Fibroblast of villous mesenchyme (primary cell): ENCODE measurements at regions not wholly inside any gene's neighbourhood (a gene's known extent, or its start where the extent isn't known, plus 50 kb on each side); places are given as distances from the start of the nearest gene placed in this dataset.

Experiments
- DNase-seq: peaks from one replicate; pipeline ENCODE4 v3.0.0-alpha.2; 2010; ENCODE audit warnings: low read depth
- H3K4me3 ChIP-seq: 2 replicates; pipeline ENCODE4 v1.5.1; 2011; ENCODE audit warnings: low read depth, mild to moderate bottlenecking, low read length
- TF ChIP-seq, protein P1 (sequence below): IDR thresholded peaks from 2 replicates; pipeline ENCODE4 v1.5.1; 2012; ENCODE audit warnings: low read depth, mild to moderate bottlenecking, low read length; ENCODE audit not compliant: insufficient read depth

DNA sequence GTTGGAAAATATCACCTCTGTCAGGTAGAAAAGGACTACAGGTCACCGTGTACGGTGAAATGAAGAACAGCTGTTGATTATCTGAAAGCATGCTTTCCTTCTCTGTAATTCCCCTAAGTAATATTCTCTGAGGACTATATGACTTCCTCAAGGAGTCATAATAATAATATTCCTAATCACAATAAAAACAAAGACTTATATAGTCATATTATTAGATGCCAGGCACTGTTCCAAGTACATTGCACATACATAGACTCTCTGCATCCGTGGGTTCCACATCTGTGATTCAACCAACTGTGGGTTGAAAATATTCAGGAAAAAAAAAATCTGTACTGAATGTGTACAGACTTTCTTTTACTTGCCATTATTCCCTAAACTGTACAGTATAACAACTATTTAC is 512.4 kb upstream of the ID2 start:
- peak; percentile 58 for DNase-seq
- no peak overlapping the region for H3K4me3 ChIP-seq
- TF ChIP-seq, protein P1, sequence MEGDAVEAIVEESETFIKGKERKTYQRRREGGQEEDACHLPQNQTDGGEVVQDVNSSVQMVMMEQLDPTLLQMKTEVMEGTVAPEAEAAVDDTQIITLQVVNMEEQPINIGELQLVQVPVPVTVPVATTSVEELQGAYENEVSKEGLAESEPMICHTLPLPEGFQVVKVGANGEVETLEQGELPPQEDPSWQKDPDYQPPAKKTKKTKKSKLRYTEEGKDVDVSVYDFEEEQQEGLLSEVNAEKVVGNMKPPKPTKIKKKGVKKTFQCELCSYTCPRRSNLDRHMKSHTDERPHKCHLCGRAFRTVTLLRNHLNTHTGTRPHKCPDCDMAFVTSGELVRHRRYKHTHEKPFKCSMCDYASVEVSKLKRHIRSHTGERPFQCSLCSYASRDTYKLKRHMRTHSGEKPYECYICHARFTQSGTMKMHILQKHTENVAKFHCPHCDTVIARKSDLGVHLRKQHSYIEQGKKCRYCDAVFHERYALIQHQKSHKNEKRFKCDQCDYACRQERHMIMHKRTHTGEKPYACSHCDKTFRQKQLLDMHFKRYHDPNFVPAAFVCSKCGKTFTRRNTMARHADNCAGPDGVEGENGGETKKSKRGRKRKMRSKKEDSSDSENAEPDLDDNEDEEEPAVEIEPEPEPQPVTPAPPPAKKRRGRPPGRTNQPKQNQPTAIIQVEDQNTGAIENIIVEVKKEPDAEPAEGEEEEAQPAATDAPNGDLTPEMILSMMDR = no peak

DNA sequence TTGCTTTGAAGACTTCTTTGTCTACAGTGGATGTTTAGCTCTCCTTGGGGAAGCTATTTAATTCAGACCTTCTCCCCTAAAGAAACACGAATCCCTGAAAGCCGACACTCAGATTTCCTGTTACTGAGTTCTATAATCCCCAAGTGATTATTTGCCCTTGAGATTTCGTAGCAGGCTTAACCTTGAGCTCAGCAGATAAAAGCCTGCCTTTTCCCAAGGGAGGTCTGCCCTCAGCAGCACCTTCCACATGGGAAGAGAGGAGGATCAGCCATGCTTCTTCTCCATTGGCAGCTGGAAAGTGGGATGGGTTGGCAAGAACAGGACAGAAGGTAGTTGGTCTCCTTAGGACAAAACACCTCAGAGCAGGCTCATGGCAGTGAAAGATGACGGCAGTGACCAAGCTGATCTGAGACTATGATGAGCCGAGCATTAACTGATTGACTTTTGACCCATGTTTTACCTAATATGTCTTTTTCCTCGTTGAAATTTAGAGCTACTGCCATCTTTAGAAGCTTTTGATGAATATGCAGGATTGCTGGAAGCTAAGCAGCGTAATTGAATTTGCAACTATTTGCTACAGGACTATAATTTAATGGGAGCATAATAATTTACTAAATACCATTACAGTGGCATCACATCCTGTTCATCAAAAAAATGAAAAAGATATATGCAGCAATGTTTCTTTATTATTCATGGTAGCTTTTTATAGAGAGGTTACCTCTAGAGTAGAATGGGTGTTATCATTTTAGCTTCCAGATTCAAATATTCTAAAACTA is 511.1 kb upstream of the ID2 start:
- no peak overlapping the region for H3K4me3 ChIP-seq
- no peak for DNase-seq
- TF ChIP-seq, protein P1 = no peak

DNA sequence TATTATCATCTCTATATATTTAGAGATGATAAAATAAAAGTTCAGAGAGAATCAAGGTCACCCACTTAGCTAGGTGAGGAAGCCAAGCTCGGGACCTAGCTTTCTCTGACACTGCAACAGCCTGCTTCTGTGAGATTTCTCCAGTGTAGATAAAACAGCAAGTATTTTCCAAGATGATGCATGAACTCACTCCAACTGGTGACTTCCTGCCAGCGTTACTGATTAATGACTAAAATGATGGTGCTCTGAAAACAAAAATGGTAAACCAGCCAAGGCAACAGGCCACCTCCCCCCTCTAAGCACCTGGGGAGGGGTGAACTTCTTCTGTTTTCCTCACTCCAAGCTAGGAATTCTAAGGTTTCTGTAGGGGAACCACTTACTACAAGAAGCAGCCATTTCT is 510.2 kb upstream of the ID2 start:
- no peak overlapping the region for H3K4me3 ChIP-seq
- no peak for DNase-seq
- TF ChIP-seq, protein P1 = no peak

DNA sequence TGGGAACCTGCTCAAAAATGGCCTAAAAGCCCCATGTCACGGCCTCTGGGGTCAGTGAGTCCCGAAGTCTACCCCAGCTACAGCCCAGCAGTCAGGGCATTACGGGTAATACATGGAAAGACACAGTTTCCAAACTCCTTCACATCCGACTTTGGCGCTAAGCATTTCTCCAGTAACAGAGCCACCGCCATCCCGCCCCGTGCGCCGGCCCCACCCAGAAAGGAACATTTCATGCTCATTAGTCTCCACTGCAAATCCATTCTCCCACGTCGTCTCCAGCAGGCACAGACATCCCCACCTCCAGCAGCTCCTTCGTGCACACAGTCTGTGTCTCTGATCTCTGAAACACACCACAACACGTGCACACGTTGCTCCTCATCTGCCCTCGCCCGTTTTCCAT is 509.2 kb upstream of the ID2 start:
- no peak overlapping the region for H3K4me3 ChIP-seq
- TF ChIP-seq, protein P1 = no peak
- no peak for DNase-seq

DNA sequence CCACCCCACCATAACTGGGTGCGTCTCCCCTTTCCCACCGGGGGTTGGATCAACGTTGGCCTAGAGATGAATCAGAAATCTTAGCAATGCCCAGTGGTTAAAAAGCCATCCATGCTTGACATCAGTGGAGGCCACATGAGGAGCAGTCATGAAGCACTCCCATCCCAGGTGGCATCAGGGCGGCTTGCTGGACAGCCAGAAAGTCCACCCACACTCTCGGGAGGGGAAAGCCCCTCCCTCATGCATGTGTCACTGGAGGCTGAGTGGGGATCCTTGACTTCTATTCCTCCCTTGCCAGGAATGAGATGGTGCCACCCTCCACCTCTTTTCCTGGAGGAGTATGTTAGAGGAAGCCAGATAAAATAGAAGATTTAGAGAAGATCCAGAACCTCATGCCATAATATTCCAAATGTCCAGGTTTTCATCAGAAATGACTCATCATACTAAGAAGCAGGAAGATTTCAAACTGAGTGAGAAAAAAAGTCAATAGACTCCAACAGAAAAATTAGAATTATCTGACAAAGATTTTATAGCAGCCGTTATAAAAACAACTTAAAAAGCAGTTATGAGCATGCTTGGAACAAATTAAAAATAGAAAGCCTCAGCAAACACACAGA is 507.1 kb upstream of the ID2 start:
- DNase-seq = no peak
- TF ChIP-seq, protein P1 = no peak

DNA sequence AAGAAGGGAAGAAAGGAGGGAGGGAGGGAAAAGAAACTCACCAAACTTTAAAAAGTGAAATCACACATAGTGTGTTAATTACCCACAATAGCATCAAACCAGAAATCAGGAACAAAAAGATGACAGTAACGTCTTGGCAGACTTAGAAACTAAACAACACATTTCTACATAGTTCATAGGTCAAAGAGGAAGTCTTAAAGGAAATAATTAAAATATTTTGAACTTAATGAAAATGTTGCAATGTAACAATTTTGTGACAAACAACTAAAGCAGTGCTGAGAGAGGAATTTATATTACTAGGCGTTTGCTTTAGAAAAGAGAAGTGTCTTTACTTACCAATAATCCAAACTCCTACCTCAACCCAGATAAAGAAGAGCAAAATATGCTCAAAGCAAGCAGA is 505.0 kb upstream of the ID2 start:
- no peak overlapping the region for H3K4me3 ChIP-seq
- DNase-seq = peak; percentile 26
- TF ChIP-seq, protein P1 = no peak

More for the DNA sequence above, 507.1 kb upstream of the ID2 start:
- no peak overlapping the region for H3K4me3 ChIP-seq

DNA sequence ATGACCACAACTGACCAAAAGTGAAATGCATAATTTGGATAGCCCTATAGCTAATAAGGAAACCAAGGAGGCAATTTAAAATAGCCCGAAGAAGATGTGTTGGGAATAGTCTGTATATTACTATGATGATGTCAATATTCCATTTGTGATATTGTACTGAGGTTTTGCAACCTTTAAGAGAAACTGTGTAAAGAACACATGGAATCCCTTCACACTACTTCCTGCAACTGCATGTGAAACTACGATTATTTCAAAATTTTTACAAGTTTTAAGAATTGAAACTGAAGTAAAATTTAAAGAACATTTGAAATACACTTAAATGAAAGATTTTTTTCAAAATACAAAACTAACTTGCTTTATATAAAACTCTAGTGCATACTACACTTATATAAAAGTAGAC is 504.3 kb upstream of the ID2 start:
- H3K4me3 ChIP-seq = no peak overlapping the region
- DNase-seq = no peak
- TF ChIP-seq, protein P1 = no peak
